ENCODE measurements at regions not wholly inside any gene's neighbourhood (a gene's known extent, or its start where the extent isn't known, plus 50 kb on each side); places are given as distances from the start of the nearest gene placed in this dataset.

DNA sequence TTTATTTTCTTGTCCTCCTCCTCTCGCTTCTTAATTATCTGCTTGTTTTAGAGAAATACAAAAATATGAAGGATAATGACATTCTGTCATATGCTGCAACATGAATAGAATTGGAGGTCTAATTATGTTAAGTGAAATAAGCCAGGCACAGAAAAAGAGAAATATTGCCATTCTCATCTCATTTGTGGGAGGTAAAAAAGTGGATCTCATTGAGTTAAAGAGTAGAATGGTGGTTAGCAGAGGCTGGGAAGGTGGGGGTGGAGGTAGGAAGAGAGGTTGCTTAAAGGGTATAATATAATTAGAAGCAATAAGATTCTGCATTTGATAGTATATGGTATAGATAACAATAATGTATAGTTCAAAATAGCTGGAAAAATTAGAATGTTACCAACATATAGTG, 231.3 kb downstream of the JRKL start:
- Histone ChIP-seq H3K27ac (ENCODE audit: extremely low read depth, low read depth, low read length) (peak overlapping the region; percentile 51; the same call in 2 of the 3 replicates), H3K4me2 (ENCODE audit: insufficient read depth, low read length) (no peak overlapping the region), H3K4me3 (no peak overlapping the region), H3K9me3 (replicated peaks; ENCODE audit: control insufficient read depth, insufficient read depth, low read depth, low read length) (no peaks in the 10 kb centered on the region; the same call in 1 of the 2 replicates), H3K36me3 (ENCODE audit: control insufficient read depth, insufficient read depth, low read length) (no peaks in the 10 kb centered on the region; the same call in 2 of the 3 replicates), H3K4me1 (replicated peaks in 1 of 2; ENCODE audit: control insufficient read depth in 2 of 2, insufficient read depth in 2 of 2, low read length in 2 of 2) (no peaks in the 10 kb centered on the region), H3K9ac (ENCODE audit: insufficient read depth in 1 of 2, low read depth in 2 of 2, low read length in 2 of 2) (peak overlapping the region in 1 of 2 experiments; percentile 55; a peak in 1 of 4 replicates), H2AFZ (ENCODE audit: low read depth, low read length) (peak overlapping the region; percentile 85), H3K27me3 (ENCODE audit: control insufficient read depth in 2 of 2, insufficient read depth in 2 of 2, low read length in 2 of 2) (no peaks in the 10 kb centered on the region), H3K9me1 (ENCODE audit: control insufficient read depth, insufficient read depth, low read length) (no peaks in the 10 kb centered on the region), H3K79me2 (ENCODE audit: control insufficient read depth, insufficient read depth, low read length) (no peaks in the 10 kb centered on the region), H4K20me1 (replicated peaks; ENCODE audit: control insufficient read depth, insufficient read depth, low read length) (no peaks in the 10 kb centered on the region)
- CTCF ChIA-PET (ENCODE audit: low intra/inter-chr PET ratio), result no interaction called here
- in situ Hi-C loops (cut with MboI) (no loop called here), intact Hi-C loops (cut with micrococcal nuclease) (no loop called here)
- ATAC-seq, result no peak
- BruUV-seq (replicated peaks), result no TSS peak
- FAIRE-seq, result no peak
- 43% methylated on average over 1 of the region's 1 CpG for WGBS (ENCODE audit: insufficient coverage, low coverage, missing lambda C conversion rate)
- TF ChIP-seq, protein P1, sequence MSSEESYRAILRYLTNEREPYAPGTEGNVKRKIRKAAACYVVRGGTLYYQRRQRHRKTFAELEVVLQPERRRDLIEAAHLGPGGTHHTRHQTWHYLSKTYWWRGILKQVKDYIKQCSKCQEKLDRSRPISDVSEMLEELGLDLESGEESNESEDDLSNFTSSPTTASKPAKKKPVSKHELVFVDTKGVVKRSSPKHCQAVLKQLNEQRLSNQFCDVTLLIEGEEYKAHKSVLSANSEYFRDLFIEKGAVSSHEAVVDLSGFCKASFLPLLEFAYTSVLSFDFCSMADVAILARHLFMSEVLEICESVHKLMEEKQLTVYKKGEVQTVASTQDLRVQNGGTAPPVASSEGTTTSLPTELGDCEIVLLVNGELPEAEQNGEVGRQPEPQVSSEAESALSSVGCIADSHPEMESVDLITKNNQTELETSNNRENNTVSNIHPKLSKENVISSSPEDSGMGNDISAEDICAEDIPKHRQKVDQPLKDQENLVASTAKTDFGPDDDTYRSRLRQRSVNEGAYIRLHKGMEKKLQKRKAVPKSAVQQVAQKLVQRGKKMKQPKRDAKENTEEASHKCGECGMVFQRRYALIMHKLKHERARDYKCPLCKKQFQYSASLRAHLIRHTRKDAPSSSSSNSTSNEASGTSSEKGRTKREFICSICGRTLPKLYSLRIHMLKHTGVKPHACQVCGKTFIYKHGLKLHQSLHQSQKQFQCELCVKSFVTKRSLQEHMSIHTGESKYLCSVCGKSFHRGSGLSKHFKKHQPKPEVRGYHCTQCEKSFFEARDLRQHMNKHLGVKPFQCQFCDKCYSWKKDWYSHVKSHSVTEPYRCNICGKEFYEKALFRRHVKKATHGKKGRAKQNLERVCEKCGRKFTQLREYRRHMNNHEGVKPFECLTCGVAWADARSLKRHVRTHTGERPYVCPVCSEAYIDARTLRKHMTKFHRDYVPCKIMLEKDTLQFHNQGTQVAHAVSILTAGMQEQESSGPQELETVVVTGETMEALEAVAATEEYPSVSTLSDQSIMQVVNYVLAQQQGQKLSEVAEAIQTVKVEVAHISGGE (CRISPR knock-in tag; IDR thresholded peaks at IDR 0.05), result no peak
- TF ChIP-seq NFE2 (IDR thresholded peaks at IDR 0.05; ENCODE audit: low read depth), result no peak
- TF ChIP-seq ZNF511 (CRISPR knock-in tag; IDR thresholded peaks at IDR 0.05), result no peak
- no peak for TF ChIP-seq ZEB2 (IDR thresholded peaks at IDR 0.05)
- no peak for TF ChIP-seq MAFF (IDR thresholded peaks at IDR 0.05; ENCODE audit: low read length)
- TF ChIP-seq NCOR1 (IDR thresholded peaks at IDR 0.05), result no peak
- TF ChIP-seq, protein P2, sequence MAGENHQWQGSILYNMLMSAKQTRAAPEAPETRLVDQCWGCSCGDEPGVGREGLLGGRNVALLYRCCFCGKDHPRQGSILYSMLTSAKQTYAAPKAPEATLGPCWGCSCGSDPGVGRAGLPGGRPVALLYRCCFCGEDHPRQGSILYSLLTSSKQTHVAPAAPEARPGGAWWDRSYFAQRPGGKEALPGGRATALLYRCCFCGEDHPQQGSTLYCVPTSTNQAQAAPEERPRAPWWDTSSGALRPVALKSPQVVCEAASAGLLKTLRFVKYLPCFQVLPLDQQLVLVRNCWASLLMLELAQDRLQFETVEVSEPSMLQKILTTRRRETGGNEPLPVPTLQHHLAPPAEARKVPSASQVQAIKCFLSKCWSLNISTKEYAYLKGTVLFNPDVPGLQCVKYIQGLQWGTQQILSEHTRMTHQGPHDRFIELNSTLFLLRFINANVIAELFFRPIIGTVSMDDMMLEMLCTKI (IDR thresholded peaks at IDR 0.05; ENCODE audit: partially characterized antibody), result no peak
- no peak for TF ChIP-seq GABPB2 (CRISPR knock-in tag; conservative IDR thresholded peaks at IDR 0.05)
- no peak for TF ChIP-seq ZNF561 (CRISPR knock-in tag; conservative IDR thresholded peaks at IDR 0.05)
- no peak for TF ChIP-seq THRAP3 (IDR thresholded peaks at IDR 0.05; ENCODE audit: borderline replicate concordance)
- no peak for TF ChIP-seq ELF2 (CRISPR knock-in tag; IDR thresholded peaks at IDR 0.05)
- no peak for TF ChIP-seq TSC22D4 (tag; IDR thresholded peaks at IDR 0.05)
- no peak for TF ChIP-seq MAFK (IDR thresholded peaks at IDR 0.05; ENCODE audit: low read length)
- TF ChIP-seq SNIP1 (IDR thresholded peaks at IDR 0.05; ENCODE audit: low read depth), result no peak
- no peak for TF ChIP-seq ERF (CRISPR knock-in tag; IDR thresholded peaks at IDR 0.05)
- TF ChIP-seq, protein P3, sequence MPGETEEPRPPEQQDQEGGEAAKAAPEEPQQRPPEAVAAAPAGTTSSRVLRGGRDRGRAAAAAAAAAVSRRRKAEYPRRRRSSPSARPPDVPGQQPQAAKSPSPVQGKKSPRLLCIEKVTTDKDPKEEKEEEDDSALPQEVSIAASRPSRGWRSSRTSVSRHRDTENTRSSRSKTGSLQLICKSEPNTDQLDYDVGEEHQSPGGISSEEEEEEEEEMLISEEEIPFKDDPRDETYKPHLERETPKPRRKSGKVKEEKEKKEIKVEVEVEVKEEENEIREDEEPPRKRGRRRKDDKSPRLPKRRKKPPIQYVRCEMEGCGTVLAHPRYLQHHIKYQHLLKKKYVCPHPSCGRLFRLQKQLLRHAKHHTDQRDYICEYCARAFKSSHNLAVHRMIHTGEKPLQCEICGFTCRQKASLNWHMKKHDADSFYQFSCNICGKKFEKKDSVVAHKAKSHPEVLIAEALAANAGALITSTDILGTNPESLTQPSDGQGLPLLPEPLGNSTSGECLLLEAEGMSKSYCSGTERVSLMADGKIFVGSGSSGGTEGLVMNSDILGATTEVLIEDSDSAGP (CRISPR knock-in tag; IDR thresholded peaks at IDR 0.05), result no peak
- no peak for TF ChIP-seq BRD4 (IDR thresholded peaks at IDR 0.05)
- POLR2A ChIA-PET, result no interaction called here
- DNase-seq (ENCODE audit: extremely low read depth in 1 of 4, low spot score in 3 of 4), result no peak

Data from K562 (cell line).